Activated CD8-positive, alpha-beta memory T cell treated with anti-CD3 and anti-CD28 coated beads for 36 hours (primary cell): ENCODE measurements at regions not wholly inside any gene's neighbourhood (a gene's known extent, or its start where the extent isn't known, plus 50 kb on each side); places are given as distances from the start of the nearest gene placed in this dataset.

Source experiments
- CTCF ChIA-PET: fragments of 350-600 bp; sonication (Branson Sonifier 250); formaldehyde crosslinking; loops from one replicate; lab custom pipeline; 2021; ENCODE audit warnings: antibody characterized with exemption; lab: Charles Lee
- POLR2A ChIA-PET: fragments of 350-600 bp; sonication (Branson Sonifier 250); formaldehyde crosslinking; loops from one replicate; lab custom pipeline; 2021; ENCODE audit warnings: antibody characterized with exemption; lab: Charles Lee

- ChIA-PET CTCF (no interaction called here), POLR2A (no interaction called here)
Observed at GRCh38 chr5:2009986-2010914, 127.5 kb upstream of the IRX4 start.

GRCh38 chr5:2008851-2009629 lies 126.3 kb upstream of the IRX4 start:
- POLR2A ChIA-PET = no interaction called here
- CTCF ChIA-PET = no interaction called here

GRCh38 chr5:2007878-2008501 lies 125.3 kb upstream of the IRX4 start:
- CTCF ChIA-PET = no interaction called here
- POLR2A ChIA-PET = no interaction called here

- ChIA-PET POLR2A (no interaction called here), CTCF (no interaction called here)
Observed at GRCh38 chr5:2007496-2007877, 124.8 kb upstream of the IRX4 start.

GRCh38 chr5:2006971-2007291 lies 124.2 kb upstream of the IRX4 start:
- CTCF ChIA-PET = no interaction called here
- POLR2A ChIA-PET = no interaction called here

- POLR2A ChIA-PET = no interaction called here
- CTCF ChIA-PET = no interaction called here
Observed at GRCh38 chr5:2006193-2006970, 123.7 kb upstream of the IRX4 start.

- POLR2A ChIA-PET = no interaction called here
- CTCF ChIA-PET = no interaction called here
Observed at GRCh38 chr5:2005101-2006041, 122.6 kb upstream of the IRX4 start.

GRCh38 chr5:2003690-2004365 lies 121.1 kb upstream of the IRX4 start:
- ChIA-PET CTCF (no interaction called here), POLR2A (no interaction called here)

GRCh38 chr5:2003206-2003605 lies 120.5 kb upstream of the IRX4 start:
- CTCF ChIA-PET = no interaction called here

GRCh38 chr5:2001300-2001699 lies 118.6 kb upstream of the IRX4 start:
- ChIA-PET POLR2A (no interaction called here), CTCF (no interaction called here)

More at GRCh38 chr5:2003206-2003605, 120.5 kb upstream of the IRX4 start:
- POLR2A ChIA-PET = no interaction called here

GRCh38 chr5:2000591-2000990 lies 117.9 kb upstream of the IRX4 start:
- ChIA-PET POLR2A (no interaction called here), CTCF (no interaction called here)

GRCh38 chr5:1999794-2000193 lies 117.1 kb upstream of the IRX4 start:
- CTCF ChIA-PET = no interaction called here

GRCh38 chr5:1998716-1999317 lies 116.1 kb upstream of the IRX4 start:
- POLR2A ChIA-PET = no interaction called here
- CTCF ChIA-PET = no interaction called here

More at GRCh38 chr5:1999794-2000193, 117.1 kb upstream of the IRX4 start:
- POLR2A ChIA-PET = no interaction called here

GRCh38 chr5:1998348-1998669 lies 115.6 kb upstream of the IRX4 start:
- POLR2A ChIA-PET = no interaction called here
- CTCF ChIA-PET = no interaction called here

GRCh38 chr5:1997640-1998347 lies 115.1 kb upstream of the IRX4 start:
- CTCF ChIA-PET = no interaction called here

GRCh38 chr5:1995491-1995890 lies 112.8 kb upstream of the IRX4 start:
- POLR2A ChIA-PET = no interaction called here
- CTCF ChIA-PET = no interaction called here

More at GRCh38 chr5:1997640-1998347, 115.1 kb upstream of the IRX4 start:
- POLR2A ChIA-PET = no interaction called here

GRCh38 chr5:1987471-1987870 lies 104.7 kb upstream of the IRX4 start:
- POLR2A ChIA-PET = no interaction called here
- CTCF ChIA-PET = no interaction called here
